ENCODE measurements at regions not wholly inside any gene's neighbourhood (a gene's known extent, or its start where the extent isn't known, plus 50 kb on each side); places are given as distances from the start of the nearest gene placed in this dataset.

- intact Hi-C loops (cut with DNase I): no loop called here
- H3K9me3 ChIP-seq: no peaks in the 10 kb centered on the region
- H3K36me3 ChIP-seq: no peaks in the 10 kb centered on the region
- TF ChIP-seq POLR2A (IDR thresholded peaks at IDR 0.05): no peak
- TF ChIP-seq CTCF (IDR thresholded peaks at IDR 0.05): no peak
- no peak for TF ChIP-seq EP300 (IDR thresholded peaks at IDR 0.05)
- 94 to 95% (median 95%) methylated on average over 2 of the region's 2 CpGs for WGBS, 3 donors
- no peak overlapping the region for H3K4me3 ChIP-seq
- H3K4me1 ChIP-seq (ENCODE audit: insufficient read depth): peaks cover 3% of the 10 kb centered on the region
- DNase-seq: no peak
- H3K27me3 ChIP-seq: no peaks in the 10 kb centered on the region
- no peak overlapping the region for H3K27ac ChIP-seq
Observed at GRCh38 chr6:14814016-14814415, 431.9 kb upstream of the JARID2 start.

- no peak for TF ChIP-seq POLR2A (IDR thresholded peaks at IDR 0.05)
- TF ChIP-seq CTCF (IDR thresholded peaks at IDR 0.05): no peak
- TF ChIP-seq EP300 (IDR thresholded peaks at IDR 0.05): no peak
- 15 to 31% (median 22%) methylated on average over 12 of the region's 12 CpGs for WGBS, 3 donors
- no peak overlapping the region for H3K4me3 ChIP-seq
- no peaks in the 10 kb centered on the region for H3K27me3 ChIP-seq
- H3K27ac ChIP-seq: no peak overlapping the region
- no peaks in the 10 kb centered on the region for H3K9me3 ChIP-seq
- no peak for DNase-seq
- intact Hi-C loops (cut with DNase I): no loop called here
- H3K36me3 ChIP-seq: no peaks in the 10 kb centered on the region
- H3K4me1 ChIP-seq (ENCODE audit: insufficient read depth): peaks cover 3% of the 10 kb centered on the region
Observed at GRCh38 chr6:14816116-14816859, 429.6 kb upstream of the JARID2 start.

GRCh38 chr6:14817074-14817473 is 428.8 kb upstream of the JARID2 start:
- WGBS, 3 donors: 42 to 69% (median 59%) methylated on average over 5 of the region's 5 CpGs
- Histone ChIP-seq H3K4me3 (no peak overlapping the region), H3K36me3 (no peaks in the 10 kb centered on the region), H3K27me3 (no peaks in the 10 kb centered on the region), H3K9me3 (no peaks in the 10 kb centered on the region), H3K27ac (no peak overlapping the region), H3K4me1 (ENCODE audit: insufficient read depth) (peaks cover 3% of the 10 kb centered on the region)
- no peak for TF ChIP-seq POLR2A (IDR thresholded peaks at IDR 0.05)
- intact Hi-C loops (cut with DNase I): no loop called here
- DNase-seq: no peak

- no peak overlapping the region for H3K4me3 ChIP-seq
- TF ChIP-seq EP300 (IDR thresholded peaks at IDR 0.05): no peak
- TF ChIP-seq CTCF (IDR thresholded peaks at IDR 0.05): no peak
- no peak for TF ChIP-seq POLR2A (IDR thresholded peaks at IDR 0.05)
- WGBS, 3 donors: 76 to 79% (median 78%) methylated on average over 10 of the region's 10 CpGs
Observed at GRCh38 chr6:14818422-14818884, 427.4 kb upstream of the JARID2 start.

GRCh38 chr6:14819001-14819400 is 426.9 kb upstream of the JARID2 start:
- DNase-seq: no peak
- Histone ChIP-seq H3K27me3 (no peaks in the 10 kb centered on the region), H3K36me3 (no peaks in the 10 kb centered on the region), H3K9me3 (no peaks in the 10 kb centered on the region), H3K4me1 (ENCODE audit: insufficient read depth) (peaks cover 3% of the 10 kb centered on the region), H3K27ac (no peak overlapping the region), H3K4me3 (no peak overlapping the region)
- 96 to 99% (median 97%) methylated on average over 4 of the region's 4 CpGs for WGBS, 3 donors
- TF ChIP-seq EP300 (IDR thresholded peaks at IDR 0.05) (no peak), CTCF (IDR thresholded peaks at IDR 0.05) (no peak), POLR2A (IDR thresholded peaks at IDR 0.05) (no peak)
- intact Hi-C loops (cut with DNase I): no loop called here

More at GRCh38 chr6:14818422-14818884, 427.4 kb upstream of the JARID2 start:
- Histone ChIP-seq H3K4me1 (ENCODE audit: insufficient read depth) (peaks cover 3% of the 10 kb centered on the region), H3K9me3 (no peaks in the 10 kb centered on the region), H3K27ac (no peak overlapping the region), H3K27me3 (no peaks in the 10 kb centered on the region), H3K36me3 (no peaks in the 10 kb centered on the region)
- intact Hi-C loops (cut with DNase I): no loop called here
- DNase-seq: no peak
